HEK293T (cell line): ENCODE measurements at regions not wholly inside any gene's neighbourhood (a gene's known extent, or its start where the extent isn't known, plus 50 kb on each side); places are given as distances from the start of the nearest gene placed in this dataset.

Source experiments
- CTCF ChIA-PET: fragments of 350-600 bp; formaldehyde crosslinking; extraction: SDS; loops from one replicate; lab custom pipeline; 2021; ENCODE audit warnings: antibody characterized with exemption, inconsistent platforms; lab: Yijun Ruan, JAX
- POLR2A ChIA-PET: fragments of 350-600 bp; formaldehyde crosslinking; extraction: SDS; loops from one replicate; lab custom pipeline; 2020; ENCODE audit warnings: antibody characterized with exemption, inconsistent platforms; lab: Yijun Ruan, JAX
- DNase-seq: peaks from one replicate; pipeline ENCODE4 v3.0.0; 2012; ENCODE audit warnings: mixed read lengths; ENCODE audit errors: extremely low spot score
- ARNT ChIP-seq: fragments of 450-650 bp; IDR thresholded peaks from 2 replicates; pipeline ENCODE4 v1.6.1; 2017; ENCODE audit warnings: mild to moderate bottlenecking
- BHLHE40 ChIP-seq: fragments of 450-650 bp; IDR thresholded peaks from 2 replicates; pipeline ENCODE4 v1.6.1; 2016; ENCODE audit warnings: mild to moderate bottlenecking, moderate library complexity, borderline replicate concordance
- CTBP1 ChIP-seq: fragments of 450-650 bp; IDR thresholded peaks from 2 replicates; pipeline ENCODE4 v1.6.1; 2016; ENCODE audit warnings: borderline replicate concordance
- ELF4 ChIP-seq: fragments of 450-650 bp; IDR thresholded peaks from 2 replicates; pipeline ENCODE4 v1.6.1; 2017; ENCODE audit warnings: antibody characterized with exemption
- FOXA1 ChIP-seq: fragments of 450-650 bp; IDR thresholded peaks from 2 replicates; pipeline ENCODE4 v1.6.1; 2016; ENCODE audit warnings: mild to moderate bottlenecking
- FOXK2 ChIP-seq: fragments of 450-650 bp; IDR thresholded peaks from 2 replicates; pipeline ENCODE4 v1.6.1; 2016; ENCODE audit warnings: mild to moderate bottlenecking
- FOXM1 ChIP-seq: fragments of 450-650 bp; IDR thresholded peaks from 2 replicates; pipeline ENCODE4 v1.6.1; 2017; ENCODE audit warnings: mild to moderate bottlenecking, borderline replicate concordance
- L3MBTL2 ChIP-seq: fragments of 450-650 bp; conservative IDR thresholded peaks from 2 replicates; pipeline ENCODE4 v1.6.1; 2016; ENCODE audit warnings: mild to moderate bottlenecking
- LEF1 ChIP-seq: fragments of 450-650 bp; IDR thresholded peaks from 2 replicates; pipeline ENCODE4 v1.6.1; 2017; ENCODE audit warnings: mild to moderate bottlenecking, borderline replicate concordance
- SP1 ChIP-seq: fragments of 450-650 bp; IDR thresholded peaks from 2 replicates; pipeline ENCODE4 v1.6.1; 2017
- SUZ12 ChIP-seq: fragments of 450-650 bp; IDR thresholded peaks from 2 replicates; pipeline ENCODE4 v1.6.1; 2016; ENCODE audit warnings: mild to moderate bottlenecking
- TARDBP ChIP-seq: fragments of 450-650 bp; IDR thresholded peaks from 2 replicates; pipeline ENCODE4 v1.6.1; 2016
- ZNF384 ChIP-seq: fragments of 450-650 bp; IDR thresholded peaks from 2 replicates; pipeline ENCODE4 v1.6.1; 2016

GRCh38 chr11:64503186-64503753 lies 52.5 kb upstream of the SLC22A11 start:
- ChIA-PET POLR2A (no interaction called here), CTCF (no interaction called here)
- TF ChIP-seq ELF4 (no peak), TARDBP (no peak), SP1 (no peak), LEF1 (no peak), FOXK2 (no peak), FOXA1 (no peak)
- DNase-seq: no peak

- POLR2A ChIA-PET: no interaction called here
- DNase-seq: no peak
- CTCF ChIA-PET: no interaction called here
- no peak for TF ChIP-seq CTBP1
- TF ChIP-seq SP1: no peak
- TF ChIP-seq ZNF384: no peak
- TF ChIP-seq SUZ12: no peak
- no peak for TF ChIP-seq ARNT
- no peak for TF ChIP-seq FOXK2
- no peak for TF ChIP-seq FOXM1
- no peak for TF ChIP-seq BHLHE40
- no peak for TF ChIP-seq FOXA1
- TF ChIP-seq L3MBTL2: no peak
- TF ChIP-seq TARDBP: no peak
- no peak for TF ChIP-seq LEF1
These were observed 50.7 kb upstream of the SLC22A11 start for GRCh38 chr11:64504999-64505398.
